Activated T-cell treated with anti-CD3 and anti-CD28 coated beads, Interleukin-2, amount 50 U/mL, for 24 hours (primary cell): ENCODE measurements at regions not wholly inside any gene's neighbourhood (a gene's known extent, or its start where the extent isn't known, plus 50 kb on each side); places are given as distances from the start of the nearest gene placed in this dataset.

ENCODE experiments used
- DNase-seq: peaks from one replicate; pipeline ENCODE4 v3.0.0-alpha.2; 2020
- H3K27ac Mint-ChIP-seq: 2 replicates; pipeline ENCODE4 v1.8.0; 2020; ENCODE audit warnings: mild to moderate bottlenecking, mixed read lengths
- H3K27me3 Mint-ChIP-seq: 2 replicates; pipeline ENCODE4 v1.8.0; 2020; ENCODE audit warnings: mixed read lengths
- H3K36me3 Mint-ChIP-seq: 2 replicates; pipeline ENCODE4 v1.8.0; 2020; ENCODE audit warnings: low read depth, mixed read lengths
- H3K4me1 Mint-ChIP-seq: 2 replicates; pipeline ENCODE4 v1.8.0; 2020; ENCODE audit warnings: low read depth, mixed read lengths
- H3K4me3 Mint-ChIP-seq: 2 replicates; pipeline ENCODE4 v1.8.0; 2020; ENCODE audit warnings: mild to moderate bottlenecking, moderate library complexity, mixed read lengths
- H3K9me3 Mint-ChIP-seq: 2 replicates; pipeline ENCODE4 v1.8.0; 2020; ENCODE audit warnings: mixed read lengths

DNA sequence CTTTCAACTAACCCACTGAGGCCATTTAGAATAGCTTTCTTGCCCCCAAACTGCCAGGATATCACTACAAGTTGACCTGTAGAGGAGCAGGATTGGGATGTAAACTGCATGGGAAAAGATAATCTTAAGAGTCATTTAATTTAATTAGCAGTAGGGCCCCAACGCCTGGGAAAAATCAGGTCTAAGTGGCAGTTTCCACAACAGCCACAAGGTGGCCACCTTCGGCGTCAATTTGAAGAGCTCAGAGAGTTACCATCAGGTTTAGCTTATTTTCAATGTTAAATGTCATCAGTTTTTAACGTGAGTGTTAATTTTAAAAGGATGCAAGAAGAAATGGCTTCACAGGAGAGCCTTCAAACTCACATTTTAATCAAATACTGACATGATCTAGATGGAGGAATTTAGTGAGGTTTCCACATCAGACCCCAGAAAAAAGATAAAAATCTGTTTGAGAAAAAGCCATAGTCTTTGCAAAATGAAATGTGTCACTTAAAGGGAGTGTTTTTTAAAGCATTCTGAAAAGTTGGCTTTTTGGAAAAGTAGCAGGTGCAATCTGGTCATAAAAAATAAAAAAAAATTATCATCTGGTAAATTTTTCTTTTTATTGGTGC lies 77.3 kb upstream of the UPP2 start:
- H3K9me3 Mint-ChIP-seq = no peaks in the 10 kb centered on the region
- H3K4me1 Mint-ChIP-seq = peaks cover 7% of the 10 kb centered on the region
- H3K27me3 Mint-ChIP-seq = no peaks in the 10 kb centered on the region
- no peak overlapping the region for H3K4me3 Mint-ChIP-seq
- H3K36me3 Mint-ChIP-seq = no peaks in the 10 kb centered on the region
- DNase-seq = peak; percentile 69
- no peak overlapping the region for H3K27ac Mint-ChIP-seq

DNA sequence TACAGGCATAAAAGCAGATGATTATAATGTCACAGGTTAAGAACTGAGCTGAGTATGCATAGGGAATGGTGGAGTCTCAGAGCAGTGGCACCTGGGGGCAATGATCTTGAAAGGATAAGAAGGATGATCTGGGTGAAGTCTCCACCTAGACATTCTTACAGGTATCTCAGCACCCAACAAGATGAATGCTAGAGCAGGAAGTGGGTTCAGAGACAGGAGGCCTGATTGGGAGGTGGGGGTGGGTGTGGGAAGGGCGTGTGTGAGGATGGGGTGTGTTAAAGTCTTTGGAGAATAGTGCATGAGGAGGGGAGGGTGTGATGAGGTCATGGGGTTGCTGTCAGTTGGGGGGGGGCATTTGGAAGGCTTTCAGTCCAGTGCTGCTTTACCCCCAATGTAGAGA lies 78.8 kb upstream of the UPP2 start:
- peaks cover 7% of the 10 kb centered on the region for H3K4me1 Mint-ChIP-seq
- no peak overlapping the region for H3K4me3 Mint-ChIP-seq
- H3K27me3 Mint-ChIP-seq = no peaks in the 10 kb centered on the region
- DNase-seq = no peak
- no peaks in the 10 kb centered on the region for H3K36me3 Mint-ChIP-seq
- no peak overlapping the region for H3K27ac Mint-ChIP-seq
- H3K9me3 Mint-ChIP-seq = no peaks in the 10 kb centered on the region

DNA sequence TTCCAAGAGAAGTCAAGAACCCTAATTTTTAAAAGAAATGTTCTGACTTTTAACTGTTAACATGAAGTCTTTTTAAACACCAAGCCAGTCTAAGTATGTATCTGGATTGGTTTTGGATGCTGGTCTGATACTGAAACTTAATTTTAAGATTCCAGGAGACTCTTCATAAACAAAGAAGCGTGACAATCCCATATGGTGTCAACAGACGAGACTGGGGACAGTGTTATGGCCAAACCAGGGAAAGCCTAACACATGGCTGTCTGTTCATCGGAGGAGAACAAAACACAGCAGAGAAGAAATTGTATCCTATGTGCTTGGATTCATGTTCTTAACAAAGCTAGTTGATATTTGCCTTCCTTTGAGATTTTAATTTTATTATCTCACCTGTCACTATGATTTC lies 80.5 kb upstream of the UPP2 start:
- no peaks in the 10 kb centered on the region for H3K27me3 Mint-ChIP-seq
- H3K4me3 Mint-ChIP-seq = no peak overlapping the region
- no peaks in the 10 kb centered on the region for H3K36me3 Mint-ChIP-seq
- peaks cover 7% of the 10 kb centered on the region for H3K4me1 Mint-ChIP-seq
- DNase-seq = no peak
- H3K9me3 Mint-ChIP-seq = no peaks in the 10 kb centered on the region
- H3K27ac Mint-ChIP-seq = no peak overlapping the region

DNA sequence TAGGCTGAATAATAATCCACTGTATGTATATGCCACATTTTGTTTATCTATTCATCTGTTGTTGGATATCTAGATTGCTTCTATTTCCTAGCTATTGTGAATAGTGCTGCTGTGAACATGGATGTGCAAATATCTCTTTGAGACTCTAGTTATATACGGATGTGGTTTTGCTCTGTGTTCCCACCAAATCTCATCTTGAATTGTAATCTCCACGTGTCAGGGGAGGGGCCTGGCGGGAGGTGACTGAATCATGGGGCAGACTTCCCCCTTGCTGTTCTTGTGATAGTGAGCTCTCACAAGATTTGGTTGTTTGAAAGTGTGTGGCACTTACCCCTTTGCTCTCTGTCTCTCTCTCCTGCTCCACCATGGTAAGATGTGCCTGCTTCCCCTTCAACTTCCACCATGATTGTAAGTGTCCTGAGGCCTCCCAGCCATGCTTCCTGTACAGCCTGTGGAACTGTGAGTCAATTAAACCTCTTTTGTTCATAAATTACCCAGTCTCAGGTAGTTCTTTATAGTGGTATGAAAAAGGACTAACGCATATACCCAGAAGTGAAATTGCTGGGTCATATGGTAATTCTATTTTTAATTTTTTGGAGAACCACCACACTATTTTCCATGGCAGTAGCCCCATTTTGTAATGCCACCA lies 86.1 kb upstream of the UPP2 start:
- no peak overlapping the region for H3K27ac Mint-ChIP-seq
- H3K4me3 Mint-ChIP-seq = no peak overlapping the region
- peaks cover 14% of the 10 kb centered on the region for H3K4me1 Mint-ChIP-seq
- peaks cover 3% of the 10 kb centered on the region for H3K27me3 Mint-ChIP-seq
- DNase-seq = no peak
- H3K9me3 Mint-ChIP-seq = no peaks in the 10 kb centered on the region
- H3K36me3 Mint-ChIP-seq = no peaks in the 10 kb centered on the region

DNA sequence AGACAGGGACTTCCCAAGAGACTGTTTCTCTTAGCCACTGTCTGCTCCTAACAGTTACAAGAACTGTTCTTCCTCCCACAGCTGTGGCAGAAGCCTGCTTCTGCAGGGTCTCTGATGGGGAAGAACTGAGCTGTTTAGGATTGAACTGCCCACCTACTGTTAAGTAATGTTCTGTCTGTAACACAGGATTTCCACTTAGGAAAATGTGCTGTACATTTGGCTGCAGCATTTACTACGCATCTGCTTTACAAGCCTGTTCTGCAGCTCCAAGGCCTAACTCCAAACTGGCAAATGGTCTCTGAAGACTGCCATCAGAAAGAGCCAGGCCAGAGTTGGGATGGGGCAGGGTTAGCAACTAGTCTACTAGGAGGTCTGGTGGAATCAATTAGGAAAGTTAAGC lies 87.8 kb upstream of the UPP2 start:
- H3K9me3 Mint-ChIP-seq = no peaks in the 10 kb centered on the region
- H3K4me3 Mint-ChIP-seq = no peak overlapping the region
- H3K4me1 Mint-ChIP-seq = peaks cover 15% of the 10 kb centered on the region
- no peaks in the 10 kb centered on the region for H3K36me3 Mint-ChIP-seq
- DNase-seq = no peak
- H3K27me3 Mint-ChIP-seq = peaks cover 9% of the 10 kb centered on the region
- H3K27ac Mint-ChIP-seq = no peak overlapping the region

DNA sequence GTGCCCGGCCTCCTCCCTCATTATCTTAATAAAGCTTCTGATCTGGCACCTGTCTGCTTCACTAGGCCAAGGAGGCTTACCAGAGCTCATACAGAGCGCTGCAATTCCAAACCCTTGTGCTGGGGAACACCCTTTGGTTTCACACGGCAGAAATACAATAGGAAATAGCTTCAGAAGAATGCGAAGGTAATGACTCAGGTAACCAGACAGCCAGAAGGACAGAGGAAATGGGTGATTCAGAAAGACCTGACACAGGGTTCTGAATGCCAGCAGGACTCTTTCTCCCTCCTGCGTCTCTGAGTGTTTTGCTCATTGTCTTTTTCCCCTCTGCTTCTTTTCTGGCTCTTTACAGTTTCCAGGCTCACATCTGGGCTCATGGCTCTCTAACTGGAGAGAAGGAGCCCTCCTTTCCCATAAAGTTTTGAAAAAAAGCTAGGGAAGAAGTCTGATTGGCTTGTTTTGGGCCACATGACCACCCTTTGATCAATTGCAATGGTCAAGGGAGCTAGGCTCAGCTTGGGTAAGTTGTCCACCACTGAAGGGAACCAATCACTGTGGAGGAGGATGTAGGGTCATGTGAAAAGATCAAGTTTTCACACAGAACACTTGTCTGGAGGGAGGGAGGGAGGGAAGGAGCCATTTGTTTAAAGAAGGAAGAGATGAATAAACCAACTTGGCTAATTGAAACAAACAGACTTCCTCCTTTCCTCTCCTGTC lies 90.5 kb upstream of the UPP2 start:
- H3K9me3 Mint-ChIP-seq = no peaks in the 10 kb centered on the region
- no peak overlapping the region for H3K4me3 Mint-ChIP-seq
- DNase-seq = no peak
- H3K27ac Mint-ChIP-seq = no peak overlapping the region
- peaks cover 20% of the 10 kb centered on the region for H3K4me1 Mint-ChIP-seq
- H3K27me3 Mint-ChIP-seq = peaks cover 9% of the 10 kb centered on the region
- no peaks in the 10 kb centered on the region for H3K36me3 Mint-ChIP-seq

DNA sequence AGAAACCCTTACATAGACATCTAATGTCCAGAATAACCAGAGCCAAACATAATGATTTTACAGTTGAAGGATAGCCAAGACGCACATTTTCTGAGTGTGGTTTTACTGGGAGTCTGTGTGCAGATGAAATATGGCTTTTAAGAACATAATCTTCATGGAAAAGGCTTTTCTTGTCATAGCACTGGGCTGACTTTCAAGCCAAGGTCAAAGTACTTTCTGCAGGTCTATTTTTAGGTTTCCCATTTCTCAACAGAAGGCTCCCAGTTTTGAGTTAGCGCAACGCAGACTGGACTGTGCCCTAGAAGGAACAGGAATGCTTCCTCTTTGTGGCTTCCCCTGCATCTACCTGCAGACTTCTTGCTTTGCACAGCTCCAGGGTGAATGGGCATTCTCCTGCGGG lies 92.3 kb upstream of the UPP2 start:
- Mint-ChIP-seq H3K27ac (no peak overlapping the region), H3K36me3 (no peaks in the 10 kb centered on the region), H3K9me3 (no peaks in the 10 kb centered on the region), H3K4me3 (no peak overlapping the region), H3K4me1 (peaks cover 12% of the 10 kb centered on the region), H3K27me3 (peaks cover 9% of the 10 kb centered on the region)
- no peak for DNase-seq

DNA sequence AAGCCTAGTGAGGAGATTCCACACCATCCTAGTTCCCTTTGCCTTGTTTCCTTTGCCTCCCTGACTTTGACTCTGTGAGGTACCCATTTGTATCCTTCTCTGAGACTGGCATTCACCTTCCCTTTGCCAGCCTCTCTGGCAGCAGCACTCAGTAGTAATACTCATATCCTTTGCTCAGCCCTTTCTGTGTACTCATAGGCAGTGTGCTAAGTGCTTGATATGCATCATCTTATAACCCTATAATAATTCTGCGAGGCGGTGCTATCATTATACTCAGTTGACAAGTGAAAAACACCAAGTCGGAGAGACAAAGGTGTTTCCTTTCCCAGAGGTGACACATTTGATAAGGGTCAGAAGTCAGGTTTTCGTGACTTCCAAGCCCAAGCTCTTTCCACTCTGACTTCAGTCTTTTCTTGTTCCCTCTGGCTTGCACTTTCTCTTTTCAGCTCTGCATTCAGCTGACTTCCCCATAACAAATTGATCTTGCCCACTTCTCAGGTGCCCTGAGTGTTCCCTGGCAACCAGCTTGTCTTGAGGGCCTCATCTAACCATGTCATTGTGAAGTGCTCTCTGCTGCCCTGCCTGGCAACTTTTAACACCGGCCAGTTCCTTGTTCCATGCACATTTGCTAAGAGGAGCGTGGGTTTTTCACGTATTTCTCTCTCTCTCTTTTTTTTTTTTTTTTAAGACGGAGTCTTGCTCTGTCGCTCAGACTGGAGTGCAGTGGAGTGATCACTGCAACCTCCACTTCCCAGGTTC lies 94.5 kb upstream of the UPP2 start:
- Mint-ChIP-seq H3K9me3 (no peaks in the 10 kb centered on the region), H3K36me3 (no peaks in the 10 kb centered on the region), H3K4me3 (no peak overlapping the region), H3K27me3 (peaks cover 9% of the 10 kb centered on the region), H3K27ac (peak overlapping the region; percentile 20), H3K4me1 (peaks cover 12% of the 10 kb centered on the region)
- no peak for DNase-seq

DNA sequence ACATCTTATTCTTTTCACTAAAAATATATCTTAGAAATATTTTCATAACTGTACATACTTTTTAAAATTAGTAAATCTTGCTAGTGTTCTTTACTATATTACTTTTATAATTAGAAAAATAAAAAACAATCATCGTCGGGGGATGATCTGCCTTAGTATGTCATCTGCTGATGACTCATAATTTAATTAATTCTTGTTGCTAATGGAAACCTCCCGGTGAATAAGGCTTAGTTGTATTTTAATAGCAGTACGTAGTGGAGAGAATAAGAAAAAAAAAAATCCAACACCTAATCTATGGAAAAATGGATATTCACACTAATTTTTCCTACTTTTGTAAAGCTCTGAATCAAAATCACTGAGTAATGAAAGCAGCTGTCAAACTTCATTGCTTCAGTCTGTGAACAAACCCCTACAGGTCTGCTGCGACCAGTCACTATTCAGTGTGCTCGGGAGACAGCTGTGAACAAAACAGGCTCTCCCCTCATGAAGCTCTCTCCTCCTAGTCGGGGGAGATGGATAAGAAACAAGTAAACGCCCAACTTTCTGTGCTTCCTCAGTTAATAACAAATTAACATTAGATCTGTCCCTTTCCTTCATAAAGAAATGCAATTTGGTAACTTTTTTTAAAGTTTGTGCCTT lies 97.4 kb upstream of the UPP2 start:
- no peak for DNase-seq
- H3K4me3 Mint-ChIP-seq = no peak overlapping the region
- peaks cover 5% of the 10 kb centered on the region for H3K4me1 Mint-ChIP-seq
- H3K27ac Mint-ChIP-seq = no peak overlapping the region
- peaks cover 1% of the 10 kb centered on the region for H3K27me3 Mint-ChIP-seq
- no peaks in the 10 kb centered on the region for H3K9me3 Mint-ChIP-seq
- H3K36me3 Mint-ChIP-seq = no peaks in the 10 kb centered on the region

DNA sequence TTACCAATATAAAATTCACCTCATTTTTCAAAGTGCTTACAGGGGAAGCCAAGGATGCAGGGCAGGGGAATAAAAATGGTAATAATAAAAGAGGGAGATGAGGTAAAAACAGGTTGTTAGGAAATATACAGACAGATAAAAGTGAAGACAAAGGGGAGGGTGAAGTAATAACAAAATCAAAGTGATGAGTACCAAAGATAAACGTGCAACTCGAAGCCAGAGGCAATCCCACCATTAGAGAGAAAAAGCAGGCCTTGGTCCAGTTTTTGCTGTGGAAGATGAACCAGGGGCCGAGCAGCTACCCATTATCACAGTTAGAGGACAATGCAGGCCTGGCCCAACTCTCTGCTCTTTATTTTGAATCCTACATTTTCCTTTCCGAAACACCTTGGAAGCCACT lies 99.6 kb upstream of the UPP2 start:
- Mint-ChIP-seq H3K27me3 (no peaks in the 10 kb centered on the region), H3K27ac (no peak overlapping the region), H3K4me1 (peaks cover 2% of the 10 kb centered on the region), H3K4me3 (no peak overlapping the region), H3K9me3 (peaks cover 4% of the 10 kb centered on the region), H3K36me3 (no peaks in the 10 kb centered on the region)
- no peak for DNase-seq

DNA sequence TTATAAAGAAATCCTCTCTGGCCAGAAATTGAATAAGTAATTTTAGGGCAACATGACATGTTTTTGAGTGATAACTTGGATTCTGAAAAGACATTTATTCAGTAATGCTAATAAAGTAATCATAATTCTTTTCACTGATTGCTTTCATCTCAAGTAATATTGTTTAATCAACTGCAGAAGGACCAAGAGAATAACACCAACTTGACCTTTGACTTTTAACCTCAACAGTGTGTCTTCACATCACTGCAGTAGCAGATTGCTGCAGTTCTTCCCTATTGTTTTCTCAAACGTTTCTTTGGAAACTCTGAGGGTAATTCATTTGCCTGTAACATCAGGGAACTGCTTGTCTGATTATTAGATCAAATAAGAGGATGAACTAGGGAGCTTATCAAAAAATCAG lies 104.9 kb upstream of the UPP2 start:
- DNase-seq = no peak
- H3K27me3 Mint-ChIP-seq = no peaks in the 10 kb centered on the region
- H3K9me3 Mint-ChIP-seq = peaks cover 4% of the 10 kb centered on the region
- H3K27ac Mint-ChIP-seq = no peak overlapping the region
- H3K4me1 Mint-ChIP-seq = no peaks in the 10 kb centered on the region
- no peaks in the 10 kb centered on the region for H3K36me3 Mint-ChIP-seq
- H3K4me3 Mint-ChIP-seq = no peak overlapping the region

DNA sequence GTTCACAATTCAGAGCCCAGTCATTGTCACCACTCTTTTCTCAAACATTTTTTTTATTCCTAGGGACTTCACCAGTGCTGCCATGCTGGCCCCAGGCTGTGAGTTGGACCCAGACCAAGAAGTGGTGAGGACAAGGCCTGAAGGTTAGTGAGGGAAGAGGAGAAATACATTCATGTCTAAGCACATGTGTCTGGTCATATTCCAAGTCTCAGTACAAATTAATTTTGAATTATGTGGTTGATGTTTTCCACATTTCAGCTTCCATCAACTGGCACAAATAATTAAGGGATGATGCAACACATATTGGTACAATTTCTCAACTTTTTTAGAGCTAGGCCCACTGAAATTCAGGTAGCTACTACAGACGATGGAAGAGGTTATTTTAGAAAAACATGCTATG lies 106.6 kb upstream of the UPP2 start:
- DNase-seq = no peak
- H3K9me3 Mint-ChIP-seq = peaks cover 4% of the 10 kb centered on the region
- H3K4me3 Mint-ChIP-seq = no peak overlapping the region
- no peaks in the 10 kb centered on the region for H3K36me3 Mint-ChIP-seq
- H3K27me3 Mint-ChIP-seq = no peaks in the 10 kb centered on the region
- no peaks in the 10 kb centered on the region for H3K4me1 Mint-ChIP-seq
- no peak overlapping the region for H3K27ac Mint-ChIP-seq

DNA sequence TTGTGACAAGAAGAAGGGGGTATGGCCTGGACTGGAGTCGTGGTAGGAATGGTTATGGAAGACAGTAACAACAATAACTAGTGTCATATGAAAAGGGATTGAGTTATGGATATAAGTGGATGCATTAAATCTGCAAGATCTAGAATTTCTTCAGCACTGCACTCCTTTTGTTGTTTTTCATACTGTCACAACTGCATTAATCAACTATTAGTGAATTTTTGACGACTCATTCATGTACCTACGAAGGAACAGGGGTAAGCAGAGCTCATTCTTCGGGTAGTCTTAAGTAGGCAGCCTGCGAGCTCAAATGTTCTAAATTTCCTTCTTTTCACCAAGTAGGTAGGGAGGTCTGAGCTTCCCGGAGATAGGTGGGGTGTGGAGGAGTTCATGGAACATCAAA lies 109.7 kb upstream of the UPP2 start:
- no peak overlapping the region for H3K27ac Mint-ChIP-seq
- no peak overlapping the region for H3K4me3 Mint-ChIP-seq
- no peaks in the 10 kb centered on the region for H3K4me1 Mint-ChIP-seq
- H3K36me3 Mint-ChIP-seq = no peaks in the 10 kb centered on the region
- H3K27me3 Mint-ChIP-seq = no peaks in the 10 kb centered on the region
- no peaks in the 10 kb centered on the region for H3K9me3 Mint-ChIP-seq
- DNase-seq = no peak

DNA sequence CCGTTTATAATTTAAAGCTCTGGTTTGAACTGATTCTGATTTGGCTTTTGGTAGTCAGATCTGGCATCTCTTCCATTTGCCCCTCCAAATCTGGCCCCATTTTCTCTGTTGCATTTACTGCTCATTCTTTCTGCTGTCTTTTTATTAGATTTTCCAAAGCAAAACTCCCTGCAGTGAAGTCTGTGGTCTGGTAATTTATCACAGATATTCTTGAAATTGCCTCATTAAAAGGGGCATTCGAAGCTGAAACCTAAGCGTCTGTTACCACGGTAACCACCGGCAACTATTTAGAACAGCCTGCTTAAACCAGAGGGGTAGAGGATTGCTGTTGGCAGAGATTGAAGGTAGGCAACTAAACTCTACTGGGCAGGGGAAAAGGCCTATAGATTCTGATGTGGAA lies 111.5 kb upstream of the UPP2 start:
- no peaks in the 10 kb centered on the region for H3K27me3 Mint-ChIP-seq
- H3K36me3 Mint-ChIP-seq = no peaks in the 10 kb centered on the region
- H3K27ac Mint-ChIP-seq = no peak overlapping the region
- peaks cover 3% of the 10 kb centered on the region for H3K4me1 Mint-ChIP-seq
- no peak overlapping the region for H3K4me3 Mint-ChIP-seq
- H3K9me3 Mint-ChIP-seq = no peaks in the 10 kb centered on the region
- no peak for DNase-seq
